ENCODE measurements at regions not wholly inside any gene's neighbourhood (a gene's known extent, or its start where the extent isn't known, plus 50 kb on each side); places are given as distances from the start of the nearest gene placed in this dataset.

- DNase-seq (ENCODE audit: low read depth in 2 of 2), result no peak
These were observed 254.1 kb downstream of the TRIB2 start for GRCh38 chr2:12970861-12971260.

- DNase-seq (ENCODE audit: low read depth in 2 of 2), result no peak
These were observed 255.0 kb downstream of the TRIB2 start for GRCh38 chr2:12971581-12972365.

- DNase-seq (ENCODE audit: low read depth in 2 of 2), result no peak
These were observed 261.5 kb downstream of the TRIB2 start for GRCh38 chr2:12978066-12978835.

GRCh38 chr2:12979066-12979465 lies 262.3 kb downstream of the TRIB2 start:
- no peak for DNase-seq (ENCODE audit: low read depth in 2 of 2)

GRCh38 chr2:12980817-12981216 lies 264.1 kb downstream of the TRIB2 start:
- no peak for DNase-seq (ENCODE audit: low read depth in 2 of 2)

GRCh38 chr2:12982149-12982584 lies 265.4 kb downstream of the TRIB2 start:
- no peak for DNase-seq (ENCODE audit: low read depth in 2 of 2)

- no peak for DNase-seq (ENCODE audit: low read depth in 2 of 2)
These were observed 270.5 kb downstream of the TRIB2 start for GRCh38 chr2:12987246-12987645.

GRCh38 chr2:12988279-12988678 lies 271.5 kb downstream of the TRIB2 start:
- DNase-seq (ENCODE audit: low read depth in 2 of 2), result no peak

GRCh38 chr2:12990523-12990922 lies 273.8 kb downstream of the TRIB2 start:
- DNase-seq (ENCODE audit: low read depth in 2 of 2), result no peak

- no peak for DNase-seq (ENCODE audit: low read depth in 2 of 2)
These were observed 281.9 kb downstream of the TRIB2 start for GRCh38 chr2:12998685-12999084.

GRCh38 chr2:13000664-13001363 lies 284.1 kb downstream of the TRIB2 start:
- no peak for DNase-seq (ENCODE audit: low read depth in 2 of 2)

GRCh38 chr2:13001408-13001807 lies 284.7 kb downstream of the TRIB2 start:
- no peak for DNase-seq (ENCODE audit: low read depth in 2 of 2)

- no peak for DNase-seq (ENCODE audit: low read depth in 2 of 2)
These were observed 286.0 kb downstream of the TRIB2 start for GRCh38 chr2:13002536-13003331.

- no peak for DNase-seq (ENCODE audit: low read depth in 2 of 2)
These were observed 286.8 kb downstream of the TRIB2 start for GRCh38 chr2:13003500-13003899.

- DNase-seq (ENCODE audit: low read depth in 2 of 2), result no peak
These were observed 288.3 kb downstream of the TRIB2 start for GRCh38 chr2:13005048-13005447.

- no peak for DNase-seq (ENCODE audit: low read depth in 2 of 2)
These were observed 289.1 kb downstream of the TRIB2 start for GRCh38 chr2:13005761-13006335.

- no peak for DNase-seq (ENCODE audit: low read depth in 2 of 2)
These were observed 289.7 kb downstream of the TRIB2 start for GRCh38 chr2:13006426-13006825.

GRCh38 chr2:13006829-13007717 lies 290.3 kb downstream of the TRIB2 start:
- peak; percentile 19 to 36 for DNase-seq (ENCODE audit: low read depth in 2 of 2)

GRCh38 chr2:13009027-13009642 lies 292.4 kb downstream of the TRIB2 start:
- no peak for DNase-seq (ENCODE audit: low read depth in 2 of 2)

- no peak for DNase-seq (ENCODE audit: low read depth in 2 of 2)
These were observed 293.5 kb downstream of the TRIB2 start for GRCh38 chr2:13010283-13010682.

All from activated CD8-positive, alpha-beta memory T cell treated with anti-CD3 and anti-CD28 coated beads for 4 hours (primary cell).